GM12875 (cell line): ENCODE measurements at regions not wholly inside any gene's neighbourhood (a gene's known extent, or its start where the extent isn't known, plus 50 kb on each side); places are given as distances from the start of the nearest gene placed in this dataset.

Source experiments
- H3K4me3 ChIP-seq: one replicate; pipeline ENCODE4 v1.5.1; 2011; ENCODE audit warnings: low read depth, low read length, control low read depth
- TF ChIP-seq, protein P1 (sequence below): IDR thresholded peaks from 2 replicates; pipeline ENCODE4 v1.5.1; 2011; ENCODE audit warnings: low read depth, mild to moderate bottlenecking, control low read depth, inconsistent platforms, low read length, moderate library complexity, borderline replicate concordance; ENCODE audit not compliant: insufficient read depth

DNA sequence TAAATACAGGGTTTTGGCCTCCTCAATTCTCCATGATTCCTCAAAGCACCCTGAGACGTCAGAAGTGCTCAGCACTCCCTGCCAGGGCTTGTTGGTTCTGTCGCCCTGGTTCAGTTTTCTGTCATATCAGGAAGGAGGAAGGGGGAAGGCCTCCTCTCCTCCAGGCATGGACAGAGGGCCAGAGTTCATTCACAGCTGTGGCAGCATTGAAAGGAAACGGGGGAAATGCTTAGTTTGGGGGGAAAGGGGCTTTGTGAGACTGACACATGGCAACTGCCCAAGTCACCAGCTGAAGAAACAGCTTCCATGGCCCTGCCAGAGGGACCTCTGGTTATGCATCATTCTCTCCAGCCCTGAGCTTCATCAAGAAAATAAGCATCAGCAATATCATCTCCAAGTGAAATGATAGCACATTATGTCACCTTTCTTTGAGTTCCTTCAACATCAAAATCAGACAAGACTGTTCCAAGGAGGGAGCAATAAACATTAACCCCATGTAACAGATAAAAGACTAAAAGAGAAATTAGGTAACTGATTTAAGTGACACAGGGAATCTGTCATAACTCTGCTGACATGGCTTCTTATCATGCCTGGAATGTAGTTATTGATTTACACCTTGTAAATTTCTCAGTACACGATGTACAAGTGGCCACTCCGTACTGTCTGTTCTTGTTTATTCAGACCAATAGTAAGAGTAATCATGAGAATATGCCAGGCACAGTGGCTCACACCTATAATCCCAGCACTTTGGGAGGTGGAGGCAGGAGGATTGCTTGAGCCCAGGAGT lies 103.2 kb upstream of the SLC25A33 start:
- TF ChIP-seq, protein P1, sequence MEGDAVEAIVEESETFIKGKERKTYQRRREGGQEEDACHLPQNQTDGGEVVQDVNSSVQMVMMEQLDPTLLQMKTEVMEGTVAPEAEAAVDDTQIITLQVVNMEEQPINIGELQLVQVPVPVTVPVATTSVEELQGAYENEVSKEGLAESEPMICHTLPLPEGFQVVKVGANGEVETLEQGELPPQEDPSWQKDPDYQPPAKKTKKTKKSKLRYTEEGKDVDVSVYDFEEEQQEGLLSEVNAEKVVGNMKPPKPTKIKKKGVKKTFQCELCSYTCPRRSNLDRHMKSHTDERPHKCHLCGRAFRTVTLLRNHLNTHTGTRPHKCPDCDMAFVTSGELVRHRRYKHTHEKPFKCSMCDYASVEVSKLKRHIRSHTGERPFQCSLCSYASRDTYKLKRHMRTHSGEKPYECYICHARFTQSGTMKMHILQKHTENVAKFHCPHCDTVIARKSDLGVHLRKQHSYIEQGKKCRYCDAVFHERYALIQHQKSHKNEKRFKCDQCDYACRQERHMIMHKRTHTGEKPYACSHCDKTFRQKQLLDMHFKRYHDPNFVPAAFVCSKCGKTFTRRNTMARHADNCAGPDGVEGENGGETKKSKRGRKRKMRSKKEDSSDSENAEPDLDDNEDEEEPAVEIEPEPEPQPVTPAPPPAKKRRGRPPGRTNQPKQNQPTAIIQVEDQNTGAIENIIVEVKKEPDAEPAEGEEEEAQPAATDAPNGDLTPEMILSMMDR = no peak

DNA sequence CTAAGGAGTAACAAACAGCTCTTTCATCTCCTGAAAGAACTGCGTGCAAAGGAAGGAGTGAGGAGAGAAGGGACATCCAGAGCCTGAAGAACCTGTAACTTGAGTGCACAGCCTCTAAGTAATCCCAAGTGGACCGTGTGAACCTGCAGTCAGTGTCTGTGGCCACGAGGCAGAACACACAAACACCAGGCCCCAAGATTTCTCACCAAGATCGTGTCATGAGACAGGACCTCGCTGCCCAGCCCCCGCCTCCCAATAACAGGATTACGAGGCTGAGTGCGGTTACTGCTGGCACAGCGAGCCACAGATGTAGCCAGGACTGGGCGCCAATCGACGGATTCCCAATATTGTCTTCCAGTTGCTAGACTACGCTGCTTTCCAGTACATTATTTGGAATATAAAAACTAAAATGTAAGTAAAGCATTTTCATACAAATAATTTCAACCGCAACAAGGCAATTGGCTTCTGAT lies 101.3 kb upstream of the SLC25A33 start:
- TF ChIP-seq, protein P1 = no peak
- H3K4me3 ChIP-seq = no peak overlapping the region

More for the DNA sequence above, 103.2 kb upstream of the SLC25A33 start:
- no peak overlapping the region for H3K4me3 ChIP-seq

DNA sequence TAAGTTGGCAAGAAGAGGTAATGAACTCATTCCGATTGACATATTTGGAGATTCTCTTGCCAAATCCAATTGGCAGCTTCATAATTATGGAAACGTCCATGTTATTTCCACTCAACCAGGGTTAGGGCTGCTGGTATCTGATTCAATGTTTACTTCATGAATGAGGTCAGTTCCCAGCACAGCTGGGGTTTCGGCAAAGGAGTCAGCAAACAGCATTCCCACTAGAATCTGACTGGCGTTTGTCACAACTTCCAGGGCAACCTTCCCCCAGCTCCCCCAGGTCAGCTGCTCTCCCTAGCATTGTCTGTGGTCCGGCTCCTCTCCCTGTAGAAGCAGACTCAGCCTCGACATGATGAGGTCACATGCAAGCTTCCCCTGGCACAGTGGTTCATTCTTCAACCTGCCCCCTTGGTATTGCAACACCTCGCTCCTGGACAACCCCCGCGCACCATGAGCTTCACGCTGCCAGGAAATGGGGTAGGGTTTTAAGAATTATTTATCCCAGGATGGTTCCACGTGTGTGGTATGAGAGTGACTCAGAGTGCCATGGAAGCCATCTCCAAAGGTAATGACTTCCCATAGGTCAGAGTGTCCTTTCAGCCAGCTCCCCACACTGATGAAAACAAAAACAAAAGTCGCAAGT lies 100.7 kb upstream of the SLC25A33 start:
- H3K4me3 ChIP-seq = no peak overlapping the region
- TF ChIP-seq, protein P1 = no peak

DNA sequence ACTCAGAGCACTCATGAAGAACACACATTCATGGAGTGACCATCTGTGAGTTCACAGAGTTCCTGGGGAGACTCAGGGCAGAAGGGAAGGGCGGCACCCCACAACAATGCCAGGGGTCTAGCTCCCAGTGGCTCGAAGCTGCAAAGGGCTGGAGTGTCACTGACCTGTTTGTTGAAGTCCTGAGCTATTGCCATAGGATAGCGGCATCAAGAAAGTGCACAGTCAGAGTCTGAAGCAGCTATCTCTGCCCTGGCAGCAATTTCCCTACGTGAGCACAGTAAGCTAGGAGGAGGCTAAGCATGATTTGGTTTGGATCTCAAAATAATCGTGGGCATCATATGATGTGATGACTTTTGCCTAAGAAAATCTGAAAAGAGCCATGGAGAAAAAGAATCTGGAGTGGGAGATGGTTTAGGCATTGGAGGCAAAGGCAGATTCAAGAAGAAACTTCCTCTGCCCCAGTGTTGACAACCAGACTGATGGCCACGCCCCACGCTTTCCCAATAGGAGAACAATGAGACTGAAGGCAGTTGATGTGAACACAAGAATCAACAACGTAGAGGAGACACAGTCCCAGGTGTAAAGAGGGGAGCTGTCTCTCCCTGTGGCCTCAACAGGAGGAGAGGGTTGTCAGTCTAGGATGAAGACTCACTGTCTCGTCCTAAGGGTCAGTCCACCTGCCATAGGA lies 100.0 kb upstream of the SLC25A33 start:
- H3K4me3 ChIP-seq = no peak overlapping the region
- TF ChIP-seq, protein P1 = no peak

DNA sequence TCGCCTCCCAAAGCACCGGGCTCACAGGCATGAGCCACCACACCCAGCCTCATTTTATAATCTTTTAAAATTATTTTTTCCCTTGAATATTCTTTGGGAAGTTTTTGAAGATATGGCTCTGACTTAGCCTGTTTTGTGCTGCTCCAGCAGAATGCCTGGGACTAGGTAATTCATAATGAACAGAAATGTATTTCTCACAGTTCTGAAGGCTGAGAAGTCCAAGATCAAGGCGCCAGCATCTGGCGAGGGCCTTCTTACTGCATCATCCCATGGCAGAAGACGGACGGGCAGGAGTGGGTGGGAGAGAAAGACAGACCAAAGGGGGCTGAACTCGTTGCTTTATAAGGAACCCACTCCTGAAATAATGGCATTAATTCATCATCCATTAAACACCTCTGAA lies 99.0 kb upstream of the SLC25A33 start:
- TF ChIP-seq, protein P1 = no peak
- H3K4me3 ChIP-seq = no peak overlapping the region

DNA sequence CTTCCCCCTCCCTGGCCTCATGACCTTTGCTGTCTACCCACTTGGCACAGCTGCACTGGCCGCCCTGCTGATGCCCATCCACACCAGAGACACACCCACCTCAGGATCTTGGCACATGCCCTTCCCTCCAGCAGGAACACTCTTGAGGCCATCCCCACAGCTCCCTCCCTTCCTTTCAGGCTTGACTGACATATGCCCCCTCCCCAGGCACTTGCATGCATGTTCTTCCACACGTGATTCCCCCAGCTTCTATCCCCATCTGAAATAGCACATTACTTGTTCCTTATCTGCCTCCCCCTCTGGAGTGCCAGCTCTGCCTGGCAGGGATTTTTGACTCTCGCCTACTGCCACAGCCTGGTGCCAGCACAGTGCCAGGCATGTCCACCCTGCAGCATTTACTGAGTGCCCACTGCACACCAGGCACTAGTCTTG lies 98.5 kb upstream of the SLC25A33 start:
- TF ChIP-seq, protein P1 = no peak

More for the DNA sequence above, 98.5 kb upstream of the SLC25A33 start:
- H3K4me3 ChIP-seq = no peak overlapping the region
